Amniotic epithelial cell (primary cell): ENCODE measurements at regions not wholly inside any gene's neighbourhood (a gene's known extent, or its start where the extent isn't known, plus 50 kb on each side); places are given as distances from the start of the nearest gene placed in this dataset.

ENCODE experiments used
- DNase-seq: peaks from one replicate; pipeline ENCODE4 v3.0.0-alpha.2; 2010; ENCODE audit warnings: low read depth

DNA sequence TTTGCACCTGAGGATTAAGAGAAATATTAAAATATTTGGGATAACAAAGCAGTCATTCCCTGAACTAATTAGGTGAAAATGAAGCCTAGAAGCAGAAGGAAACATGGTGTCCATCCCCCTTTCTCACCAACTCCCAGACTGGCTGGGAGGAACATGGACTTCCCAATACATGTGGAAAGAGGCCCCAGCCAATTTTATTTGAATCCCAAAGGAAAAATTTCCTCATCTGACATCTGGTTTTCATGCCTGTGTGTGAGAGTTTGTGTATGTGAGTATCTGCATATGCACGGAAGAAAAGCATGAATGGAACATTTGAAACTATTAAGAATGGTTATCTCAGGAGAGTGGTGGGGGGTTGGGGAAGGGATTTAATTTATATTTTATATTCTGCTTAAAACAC, 84.3 kb downstream of the COPS8 start:
- no peak for DNase-seq

DNA sequence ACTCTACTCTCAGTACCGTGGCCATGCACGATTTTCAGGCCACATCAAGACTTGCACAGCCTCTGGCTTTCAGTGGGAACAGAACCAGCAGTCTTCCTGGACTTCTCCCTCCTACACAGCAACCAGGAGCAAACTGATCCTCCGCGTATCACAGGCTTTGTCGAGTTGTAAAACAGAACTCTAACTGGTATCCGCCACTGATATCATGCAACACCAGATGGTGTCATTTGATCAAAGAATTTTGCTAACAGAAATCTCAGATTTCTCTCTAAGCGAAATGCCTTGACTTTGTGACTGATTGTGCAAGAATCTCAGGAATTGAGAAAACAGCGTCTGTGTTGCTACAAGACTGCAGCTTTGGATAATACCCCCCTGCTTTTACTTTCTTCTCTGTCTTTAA, 85.7 kb downstream of the COPS8 start:
- DNase-seq, result peak; percentile 95

- DNase-seq, result peak; percentile 22
These were observed 86.2 kb downstream of the COPS8 start for GRCh38 chr2:237171881-237172280.

DNA sequence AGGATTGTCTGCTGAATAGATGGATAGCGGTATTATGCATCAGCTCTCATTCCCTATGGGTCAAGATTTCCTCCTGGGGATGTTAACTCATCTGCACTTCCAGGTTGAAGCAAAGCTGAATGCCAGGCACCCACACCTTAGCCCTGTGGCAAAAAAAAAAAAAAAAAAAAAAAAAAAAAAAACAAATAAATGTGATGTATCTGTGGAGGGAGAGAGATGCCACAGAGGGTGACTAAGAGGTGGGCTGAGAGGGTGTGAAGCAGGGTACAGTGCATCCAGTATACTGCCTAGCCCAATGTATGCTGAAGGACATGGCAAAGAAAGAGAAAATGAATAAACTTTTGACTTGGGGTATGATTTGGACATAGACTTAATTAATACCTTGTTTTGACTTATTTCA, 91.4 kb downstream of the COPS8 start:
- DNase-seq, result no peak

DNA sequence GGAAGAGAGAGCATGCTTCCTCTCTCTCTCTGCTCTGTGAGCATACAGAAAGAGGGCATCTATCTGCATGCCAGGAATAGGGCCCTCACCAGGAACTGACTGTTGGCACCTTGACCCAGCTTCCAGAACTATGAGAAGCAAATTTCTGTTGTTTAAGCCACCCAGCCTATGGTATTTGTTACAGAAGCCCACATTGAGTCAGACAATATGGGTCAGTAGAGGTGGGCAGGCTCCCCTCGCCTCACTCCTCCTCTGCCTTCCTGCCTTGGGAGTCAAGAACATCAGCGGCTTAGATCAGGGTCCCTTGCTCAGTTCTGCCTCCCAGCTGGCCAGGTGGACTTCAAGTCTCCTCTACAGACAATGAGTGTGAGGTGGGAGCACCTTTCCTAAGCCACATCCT, 92.3 kb downstream of the COPS8 start:
- DNase-seq, result no peak

GRCh38 chr2:237178396-237178795, 92.7 kb downstream of the COPS8 start:
- peak; percentile 34 for DNase-seq

DNA sequence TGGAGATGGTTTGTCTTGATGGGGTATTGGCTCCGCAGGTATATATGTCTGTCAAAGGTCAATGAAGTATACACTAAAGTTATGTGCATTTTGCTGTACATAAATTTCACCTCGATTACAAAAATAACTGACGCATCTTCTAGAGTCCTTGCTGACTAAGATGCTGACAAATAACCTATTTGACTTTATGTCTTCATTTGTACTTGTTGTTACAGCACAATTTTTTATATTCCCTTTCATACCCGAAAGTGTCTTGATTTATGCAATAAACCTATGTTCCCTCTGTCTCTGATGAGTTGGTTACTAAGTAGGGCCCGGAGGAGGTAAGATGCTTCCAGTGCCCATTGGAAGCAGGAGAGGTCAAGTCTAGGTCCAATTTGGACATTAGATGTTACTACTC, 93.5 kb downstream of the COPS8 start:
- DNase-seq, result peak; percentile 20

DNA sequence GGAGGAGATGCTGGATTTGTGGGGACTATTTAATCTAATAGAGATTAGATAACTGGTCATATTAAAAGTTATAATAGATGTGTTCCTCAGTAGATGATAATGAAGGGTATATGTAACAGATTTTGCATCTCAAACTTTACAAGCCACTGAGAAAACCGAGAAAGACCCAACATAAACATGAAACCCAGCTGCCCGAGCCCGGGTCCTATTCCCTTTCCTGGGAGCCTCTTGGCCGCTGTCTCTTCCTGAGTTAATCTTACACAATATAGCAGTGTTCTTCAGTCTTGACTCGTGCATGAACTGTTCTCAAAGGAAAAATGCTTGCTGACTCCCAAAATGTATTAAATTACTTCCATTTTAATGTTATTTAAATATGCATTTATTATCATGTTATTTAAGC, 94.5 kb downstream of the COPS8 start:
- no peak for DNase-seq

GRCh38 chr2:237180987-237181386, 95.3 kb downstream of the COPS8 start:
- no peak for DNase-seq

DNA sequence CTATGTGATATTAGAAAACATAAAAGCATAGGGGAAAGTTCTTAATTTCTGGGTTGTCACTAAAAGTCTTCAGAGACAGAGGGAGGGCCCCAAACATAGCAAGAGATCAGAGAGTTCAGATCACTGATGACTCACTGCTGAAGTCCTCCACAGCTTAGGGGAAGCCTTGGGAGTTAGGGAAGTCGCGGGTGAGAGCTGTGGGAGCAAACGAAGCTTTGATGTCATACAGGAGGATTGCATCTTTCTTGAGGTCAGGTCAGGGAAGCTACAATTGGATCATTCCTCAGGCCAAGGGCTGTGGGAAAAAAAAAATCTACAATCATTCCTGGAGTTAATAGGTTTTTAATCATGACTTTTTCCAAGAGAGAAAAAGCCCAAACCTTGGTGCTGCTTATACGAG, 96.2 kb downstream of the COPS8 start:
- peak; percentile 98 for DNase-seq

GRCh38 chr2:237182422-237183123, 96.9 kb downstream of the COPS8 start:
- DNase-seq, result peak; percentile 74

DNA sequence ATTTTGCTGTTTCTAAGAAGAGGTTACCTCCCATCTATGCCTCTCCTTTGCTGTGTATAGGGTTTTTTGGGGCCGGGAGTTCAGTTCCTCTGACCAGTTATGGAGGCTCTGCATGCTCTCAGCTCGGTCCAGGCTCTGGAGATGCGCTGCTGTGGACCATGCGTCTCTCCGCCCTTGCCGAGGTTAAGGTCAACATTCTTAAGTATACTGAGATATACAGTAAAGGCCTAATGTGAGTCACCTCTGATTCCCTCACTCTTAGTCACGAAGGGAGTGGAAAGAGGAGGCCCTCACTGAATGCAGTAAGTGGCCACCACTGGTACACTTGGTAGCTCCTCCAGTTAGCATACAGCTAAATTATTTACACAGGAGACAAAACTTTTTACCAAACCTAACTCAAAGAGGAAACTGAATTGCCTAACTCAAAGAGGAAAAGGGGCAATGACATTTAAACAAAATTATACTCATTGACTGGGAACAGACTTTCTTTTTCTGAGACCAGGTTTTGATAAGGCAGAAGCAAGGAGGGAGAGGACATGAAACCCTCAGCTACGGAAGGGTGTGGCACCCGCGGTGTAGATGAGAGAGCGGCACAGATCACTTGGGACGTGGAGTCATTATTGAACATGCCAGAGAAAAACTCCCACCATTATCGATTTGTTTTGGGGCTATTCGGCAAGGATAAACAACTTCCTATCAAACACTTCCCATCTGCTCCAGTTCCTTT, 98.7 kb downstream of the COPS8 start:
- peak; percentile 81 for DNase-seq

GRCh38 chr2:237184919-237185552, 99.3 kb downstream of the COPS8 start:
- no peak for DNase-seq

DNA sequence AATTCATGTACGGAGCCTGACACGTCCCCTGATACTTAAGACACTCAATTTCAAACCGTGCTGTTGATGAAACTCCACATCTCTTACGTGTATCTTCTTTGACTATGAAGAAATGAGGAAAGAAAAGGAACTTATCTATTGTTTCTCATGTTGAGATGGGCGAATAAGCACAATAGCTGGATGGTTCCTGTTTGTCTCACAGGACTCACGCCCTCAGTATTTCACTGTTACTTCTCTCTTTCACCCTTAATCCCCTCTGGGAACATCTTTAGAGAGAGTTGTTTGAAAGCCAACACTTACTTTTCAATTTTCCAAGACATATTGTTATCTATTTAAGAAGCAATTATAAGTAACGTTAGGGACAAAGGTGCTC, 99.8 kb downstream of the COPS8 start:
- DNase-seq, result no peak

GRCh38 chr2:237189799-237190198, 104.1 kb downstream of the COPS8 start:
- DNase-seq, result no peak

DNA sequence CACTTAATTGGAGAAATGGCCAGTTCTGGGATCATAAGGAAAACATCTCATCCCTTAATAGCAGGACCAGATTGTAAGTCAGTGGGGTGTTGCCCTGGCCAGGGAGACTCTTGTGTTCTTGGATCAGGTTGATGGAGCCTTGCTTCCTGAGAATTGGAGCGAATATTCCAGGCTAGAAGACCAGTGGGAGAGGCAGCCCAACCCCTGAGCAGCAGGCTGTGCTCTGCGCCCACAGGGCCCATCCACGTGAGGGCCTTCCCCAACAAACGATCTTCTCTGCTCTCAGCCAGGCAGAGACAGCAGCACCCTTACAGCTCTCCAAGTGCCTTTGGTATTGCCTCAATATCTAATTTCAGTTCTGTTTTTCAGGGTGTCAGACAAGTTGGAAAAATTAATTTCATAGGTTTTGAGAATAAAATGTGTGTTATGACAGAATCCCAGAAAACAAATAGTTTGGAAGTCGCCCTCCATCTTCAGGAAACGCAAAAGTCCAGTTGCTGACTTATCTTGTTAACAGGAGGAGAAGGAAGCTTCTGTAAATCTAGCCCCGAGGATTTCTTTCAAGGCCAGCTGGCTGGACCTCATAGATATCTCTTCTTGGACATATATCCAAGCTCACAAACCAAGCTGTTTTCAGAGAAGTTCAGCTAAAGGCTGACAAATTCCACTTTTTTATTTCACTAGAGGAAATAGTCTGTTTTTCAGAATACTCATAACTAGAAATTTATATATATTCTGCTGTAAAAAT, 105.5 kb downstream of the COPS8 start:
- no peak for DNase-seq

- DNase-seq, result no peak
These were observed 106.0 kb downstream of the COPS8 start for GRCh38 chr2:237191714-237192081.

DNA sequence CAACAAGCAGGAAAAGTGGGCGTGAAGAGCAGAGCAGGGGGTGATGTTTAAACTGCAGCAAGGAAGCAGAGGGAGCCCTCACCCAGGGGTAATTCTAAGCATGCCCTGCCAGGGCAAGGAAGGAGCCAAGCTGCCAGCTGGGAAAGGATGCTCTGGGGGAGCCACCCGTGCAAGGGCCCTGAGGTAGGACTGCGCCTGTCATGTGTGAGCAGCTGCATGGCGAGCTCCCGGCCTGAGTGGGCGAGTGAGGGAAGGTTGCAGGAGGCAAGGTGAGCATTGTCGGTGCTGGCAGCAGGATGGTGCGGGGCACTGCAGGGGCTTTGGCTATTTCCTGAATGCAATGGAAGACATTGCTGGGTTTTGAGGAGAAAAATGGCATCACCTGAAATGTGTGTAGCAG, 107.2 kb downstream of the COPS8 start:
- DNase-seq, result no peak

GRCh38 chr2:237193436-237193835, 107.7 kb downstream of the COPS8 start:
- no peak for DNase-seq

DNA sequence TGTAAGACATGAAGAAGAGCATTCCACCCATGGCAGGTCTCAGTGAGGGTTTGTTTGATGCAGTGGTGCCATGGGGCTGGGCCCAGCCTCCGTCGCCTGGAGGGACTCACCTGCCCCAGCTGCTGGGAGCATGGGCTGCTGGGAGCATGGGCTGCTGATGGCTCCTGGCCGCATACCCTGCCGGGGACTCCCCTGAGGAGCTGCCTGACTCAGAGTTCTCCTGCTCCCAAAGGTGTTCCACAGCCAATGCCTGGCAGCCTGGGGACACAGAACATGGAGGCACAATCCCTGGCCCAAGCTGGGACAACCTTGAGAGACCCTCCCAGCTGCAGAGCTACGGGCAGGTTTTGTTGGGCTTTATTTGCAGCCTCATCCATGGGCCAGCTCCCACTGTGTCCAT, 108.4 kb downstream of the COPS8 start:
- DNase-seq, result no peak

DNA sequence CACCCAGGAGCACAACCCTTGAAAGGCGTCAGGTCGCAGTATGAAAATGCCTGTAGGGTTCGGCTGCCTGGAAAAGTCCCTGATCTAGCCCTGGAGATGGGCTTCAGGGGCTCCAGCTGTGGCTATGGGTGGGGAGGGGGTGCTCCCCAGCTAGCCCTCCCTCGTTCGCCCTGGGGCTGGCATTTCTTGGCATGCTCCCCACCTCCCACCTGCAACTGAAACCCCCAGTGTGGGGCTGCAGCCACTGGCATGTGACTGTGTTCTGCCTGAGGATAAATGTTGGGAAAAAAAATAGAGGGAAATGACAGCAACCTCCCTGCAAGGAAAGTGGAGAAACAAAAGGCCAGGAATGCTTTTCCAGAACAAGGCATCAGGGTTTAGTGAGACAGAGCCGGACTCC, 109.2 kb downstream of the COPS8 start:
- no peak for DNase-seq

GRCh38 chr2:237195396-237196120, 109.9 kb downstream of the COPS8 start:
- DNase-seq, result peak; percentile 63
